ENCODE measurements at regions not wholly inside any gene's neighbourhood (a gene's known extent, or its start where the extent isn't known, plus 50 kb on each side); places are given as distances from the start of the nearest gene placed in this dataset.

- Histone ChIP-seq H3K14ac (ENCODE audit: insufficient read depth, low read length) (no peak overlapping the region; the same call in 1 of the 2 replicates), H4K91ac (ENCODE audit: insufficient read length, low read depth, low read length) (no peak overlapping the region), H3K27ac (ENCODE audit: insufficient read length, low read depth, low read length) (no peak overlapping the region), H3K79me1 (ENCODE audit: insufficient read depth, low read depth, low read length, poor library complexity, severe bottlenecking) (no peaks in the 10 kb centered on the region), H4K8ac (replicated peaks; ENCODE audit: insufficient read length, low read depth, low read length) (no peak overlapping the region), H4K20me1 (ENCODE audit: control insufficient read depth, insufficient read depth, insufficient read length) (no peaks in the 10 kb centered on the region), H3K23ac (ENCODE audit: insufficient read length, low read depth, low read length) (no peak overlapping the region), H3K79me2 (ENCODE audit: insufficient read depth, low read length) (no peaks in the 10 kb centered on the region), H2BK12ac (ENCODE audit: insufficient read length, low read depth, low read length) (no peak overlapping the region), H3K18ac (ENCODE audit: insufficient read length, low read depth, low read length) (no peak overlapping the region), H3K9ac (ENCODE audit: extremely low read depth, insufficient read length, low read length) (no peak overlapping the region), H3T11ph (ENCODE audit: low read length) (no peak overlapping the region), H2AK5ac (ENCODE audit: insufficient read length, low read length) (no peak overlapping the region), H2BK5ac (ENCODE audit: insufficient read length, low read length) (no peak overlapping the region), H2BK15ac (ENCODE audit: low read depth, low read length) (no peak overlapping the region), H3K9me3 (ENCODE audit: control insufficient read depth, low read depth, low read length) (no peaks in the 10 kb centered on the region), H3K27me3 (ENCODE audit: insufficient read depth, low read length) (no peaks in the 10 kb centered on the region), H3K4me2 (ENCODE audit: insufficient read depth, insufficient read length, low read length) (no peak overlapping the region), H4K5ac (ENCODE audit: insufficient read length, low read depth, low read length) (no peak overlapping the region), H3K56ac (ENCODE audit: insufficient read length, low read depth, low read length) (no peak overlapping the region), H3K4me1 (ENCODE audit: insufficient read depth, low read length) (no peaks in the 10 kb centered on the region), H2BK120ac (ENCODE audit: low read depth, low read length, poor library complexity, severe bottlenecking) (no peak overlapping the region), H2AFZ (ENCODE audit: low read length) (no peak overlapping the region), H3K4ac (ENCODE audit: low read depth, low read length) (no peak overlapping the region), H3K23me2 (ENCODE audit: insufficient read length, low read depth, low read length, poor library complexity, severe bottlenecking) (no peaks in the 10 kb centered on the region), H2BK20ac (ENCODE audit: low read depth, low read length, poor library complexity, severe bottlenecking) (no peak overlapping the region)
- peak overlapping the region in 1 of 3 experiments; percentile 23; a peak in 1 of 7 replicates for H3K27ac Mint-ChIP-seq
- no peak for DNase-seq
- no CpG with 5 or more reads among the region's 4 CpGs for whole genome bisulfite sequencing (ENCODE audit: extremely low coverage, insufficient read length, low lambda C conversion rate)
- H3K4me1 Mint-ChIP-seq, result no peaks in the 10 kb centered on the region
- no peaks in the 10 kb centered on the region for H3K36me3 Mint-ChIP-seq (ENCODE audit: insufficient read depth in 1 of 3, low read depth in 3 of 3)
- no peak overlapping the region for H3K4me3 Mint-ChIP-seq
- TF ChIP-seq CTCF (conservative IDR thresholded peaks at IDR 0.05), result no peak
- H3K27me3 Mint-ChIP-seq (ENCODE audit: low read depth), result no peaks in the 10 kb centered on the region
- H3K9me3 Mint-ChIP-seq, result no peaks in the 10 kb centered on the region; a peak in 1 of 5 replicates
Measured at GRCh38 chr4:35760807-35761206, 483.5 kb downstream of the ARAP2 start.

Measured in H9 (cell line).